ENCODE measurements at regions not wholly inside any gene's neighbourhood (a gene's known extent, or its start where the extent isn't known, plus 50 kb on each side); places are given as distances from the start of the nearest gene placed in this dataset.
"Not testable (repeated sequence)": the region's sequence is repeated elsewhere in the genome, so short reads cannot be mapped to it uniquely, and the experiment has no call there.

- no peak overlapping the region for H3K27ac ChIP-seq
- no peak for TF ChIP-seq CTCF (conservative IDR thresholded peaks at IDR 0.05)
Observed at GRCh38 chr20:54822386-54822785, 347.0 kb downstream of the DOK5 start.

DNA sequence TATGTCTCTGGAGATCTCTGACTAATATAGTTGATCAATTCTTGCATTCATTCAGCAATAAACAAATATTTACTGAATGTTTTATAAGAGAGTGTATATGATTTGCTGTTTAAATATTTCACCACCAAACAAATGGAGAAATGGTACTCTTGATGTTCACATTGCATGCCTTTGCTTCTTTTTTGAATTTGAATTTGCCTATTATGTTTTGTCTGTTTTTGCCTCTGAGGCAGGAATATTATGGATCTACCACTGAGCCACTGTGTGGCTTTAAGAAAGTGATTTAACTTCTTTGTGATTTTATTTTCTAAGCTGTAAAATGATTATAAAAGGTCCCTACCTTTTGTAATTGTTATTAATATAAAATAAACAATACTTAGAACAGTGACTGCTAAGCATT, 345.0 kb downstream of the DOK5 start:
- no peak overlapping the region for H3K27ac ChIP-seq
- no peak for TF ChIP-seq CTCF (conservative IDR thresholded peaks at IDR 0.05)

- no peak overlapping the region for H3K27ac ChIP-seq
- TF ChIP-seq CTCF (conservative IDR thresholded peaks at IDR 0.05), result no peak
Observed at GRCh38 chr20:54806462-54806861, 331.1 kb downstream of the DOK5 start.

GRCh38 chr20:54794874-54795273, 319.5 kb downstream of the DOK5 start:
- TF ChIP-seq CTCF (conservative IDR thresholded peaks at IDR 0.05), result no peak
- no peak overlapping the region for H3K27ac ChIP-seq

DNA sequence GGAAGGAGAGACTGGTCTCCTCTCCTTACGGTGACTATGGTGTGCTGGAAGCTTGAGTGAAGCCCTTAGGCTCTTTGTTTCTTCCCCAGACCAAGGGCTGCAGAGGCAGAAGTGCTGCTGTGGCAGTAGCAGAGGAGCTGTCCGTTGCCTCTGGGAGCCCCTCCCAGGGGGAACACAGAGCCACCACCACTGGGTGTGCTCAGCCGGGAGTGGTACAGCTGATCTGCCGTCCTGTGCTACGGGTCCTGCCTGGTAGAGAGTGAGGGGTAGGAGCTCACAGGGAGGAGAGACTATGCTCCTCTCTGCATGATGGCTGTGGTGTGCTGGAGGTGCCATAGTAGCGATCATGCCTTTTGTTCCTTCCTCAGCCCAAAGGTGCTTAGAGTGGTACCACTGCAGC, 318.7 kb downstream of the DOK5 start:
- TF ChIP-seq CTCF (conservative IDR thresholded peaks at IDR 0.05), result no peak
- H3K27ac ChIP-seq, result no peak overlapping the region

- no peak for TF ChIP-seq CTCF (conservative IDR thresholded peaks at IDR 0.05)
Observed at GRCh38 chr20:54793291-54793992, 318.0 kb downstream of the DOK5 start.

GRCh38 chr20:54792688-54793087, 317.3 kb downstream of the DOK5 start:
- no peak overlapping the region for H3K27ac ChIP-seq
- TF ChIP-seq CTCF (conservative IDR thresholded peaks at IDR 0.05), result no peak

More at GRCh38 chr20:54793291-54793992, 318.0 kb downstream of the DOK5 start:
- H3K27ac ChIP-seq, result no peak overlapping the region

DNA sequence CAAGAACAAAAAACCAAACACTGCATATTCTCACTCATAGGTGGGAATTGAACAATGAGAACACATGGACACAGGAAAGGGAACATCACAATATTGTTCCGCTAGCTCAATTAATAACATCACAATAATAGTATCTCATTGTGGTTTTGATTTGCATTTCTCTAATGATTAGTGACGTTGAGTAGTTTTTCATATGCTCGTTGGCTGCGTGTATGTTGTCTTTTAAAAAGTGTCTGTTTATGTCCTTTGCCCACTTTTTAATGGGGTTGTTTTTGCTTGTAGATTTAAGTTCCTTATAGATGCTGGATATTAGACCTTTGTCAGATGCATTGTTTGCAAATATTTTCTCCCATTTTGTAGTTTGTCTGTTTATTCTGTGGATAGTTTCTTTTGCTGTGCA, 312.9 kb downstream of the DOK5 start:
- H3K27ac ChIP-seq, result not testable (repeated sequence)

DNA sequence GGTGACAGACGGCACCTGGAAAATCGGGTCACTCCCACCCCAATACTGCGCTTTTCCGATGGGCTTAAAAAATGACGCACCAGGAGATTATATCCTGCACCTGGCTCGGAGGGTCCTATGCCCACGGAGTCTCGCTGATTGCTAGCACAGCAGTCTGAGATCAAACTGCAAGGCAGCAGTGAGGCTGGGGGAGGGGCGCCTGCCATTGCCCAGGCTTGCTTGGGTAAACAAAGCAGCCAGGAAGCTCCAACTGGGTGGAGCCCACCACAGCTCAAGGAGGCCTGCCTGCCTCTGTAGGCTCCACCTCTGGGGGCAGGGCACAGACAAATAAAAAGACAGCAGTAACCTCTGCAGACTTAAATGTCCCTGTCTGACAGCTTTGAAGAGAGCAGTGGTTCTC, 307.4 kb downstream of the DOK5 start:
- H3K27ac ChIP-seq, result not testable (repeated sequence)
